Memory B cell (primary cell): ENCODE measurements at regions not wholly inside any gene's neighbourhood (a gene's known extent, or its start where the extent isn't known, plus 50 kb on each side); places are given as distances from the start of the nearest gene placed in this dataset.
"Not testable (repeated sequence)": the region's sequence is repeated elsewhere in the genome, so short reads cannot be mapped to it uniquely, and the experiment has no call there.

Source experiments
- ATAC-seq: fragments of 150-1000 bp; cut with Tn5 transposase; 2 replicates; pipeline ENCODE4 v1.10.0; 2021; ENCODE audit warnings: low read depth, mild to moderate bottlenecking, moderate library complexity
- DNase-seq, 2 donors: peaks; one replicate each; pipeline ENCODE4 v3.0.0; 2022; ENCODE audit warnings: low spot score in 2 of 2
- H3K27ac Mint-ChIP-seq: one replicate; pipeline ENCODE4 v1.8.0; 2022; ENCODE audit warnings: mild to moderate bottlenecking, moderate library complexity, mixed read lengths
- H3K27me3 Mint-ChIP-seq: one replicate; pipeline ENCODE4 v1.8.0; 2022; ENCODE audit warnings: mixed read lengths
- H3K36me3 Mint-ChIP-seq: one replicate; pipeline ENCODE4 v1.8.0; 2022; ENCODE audit warnings: mild to moderate bottlenecking, mixed read lengths
- H3K4me1 Mint-ChIP-seq: one replicate; pipeline ENCODE4 v1.8.0; 2022; ENCODE audit warnings: mixed read lengths
- H3K4me3 Mint-ChIP-seq: one replicate; pipeline ENCODE4 v1.8.0; 2022; ENCODE audit warnings: mild to moderate bottlenecking, moderate library complexity, mixed read lengths
- H3K9me3 Mint-ChIP-seq: one replicate; pipeline ENCODE4 v1.8.0; 2022; ENCODE audit warnings: mixed read lengths

- ATAC-seq (no peak), DNase-seq (no peak)
- Mint-ChIP-seq H3K4me1 (no peaks in the 10 kb centered on the region), H3K27ac (no peak overlapping the region), H3K36me3 (no peaks in the 10 kb centered on the region), H3K27me3 (no peaks in the 10 kb centered on the region), H3K9me3 (peaks cover 4% of the 10 kb centered on the region), H3K4me3 (no peak overlapping the region)
Observed at GRCh38 chr5:162657076-162657475, 589.5 kb downstream of the GABRG2 start.

- ATAC-seq (no peak), DNase-seq (no peak)
- H3K4me3 Mint-ChIP-seq: no peak overlapping the region
- no peak overlapping the region for H3K27ac Mint-ChIP-seq
- peaks cover 2% of the 10 kb centered on the region for H3K9me3 Mint-ChIP-seq
- no peaks in the 10 kb centered on the region for H3K27me3 Mint-ChIP-seq
- H3K36me3 Mint-ChIP-seq: no peaks in the 10 kb centered on the region
- H3K4me1 Mint-ChIP-seq: no peaks in the 10 kb centered on the region
Observed at GRCh38 chr5:162664846-162665245, 597.3 kb downstream of the GABRG2 start.

- no peak for ATAC-seq
- Mint-ChIP-seq H3K27ac (no peak overlapping the region), H3K4me1 (no peaks in the 10 kb centered on the region), H3K36me3 (no peaks in the 10 kb centered on the region), H3K9me3 (no peaks in the 10 kb centered on the region), H3K27me3 (no peaks in the 10 kb centered on the region), H3K4me3 (no peak overlapping the region)
- no peak for DNase-seq
Observed at GRCh38 chr5:162668926-162669325, 601.4 kb downstream of the GABRG2 start.

DNA sequence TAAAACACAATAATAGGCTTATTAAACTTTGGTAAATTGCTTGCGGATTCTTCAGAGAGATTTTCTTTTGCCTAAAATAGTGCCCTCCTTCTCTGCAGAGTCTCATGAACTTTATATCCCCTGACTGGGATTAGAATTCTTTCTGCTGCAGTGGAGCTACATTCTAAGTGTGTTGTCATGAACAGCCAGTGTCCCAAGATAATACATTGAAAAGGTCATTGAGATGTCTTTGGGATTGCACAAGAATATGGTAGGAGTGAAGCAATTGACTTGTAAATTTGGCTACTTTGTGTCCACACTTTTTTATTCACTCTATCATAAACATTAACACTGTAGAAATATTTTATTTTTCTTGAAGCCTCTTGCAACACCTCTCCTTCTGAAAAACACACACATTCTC is 604.5 kb downstream of the GABRG2 start:
- Mint-ChIP-seq H3K27ac (no peak overlapping the region), H3K27me3 (no peaks in the 10 kb centered on the region), H3K36me3 (no peaks in the 10 kb centered on the region), H3K9me3 (peaks cover 3% of the 10 kb centered on the region), H3K4me3 (no peak overlapping the region), H3K4me1 (no peaks in the 10 kb centered on the region)
- no peak for ATAC-seq
- no peak for DNase-seq

- no peak for DNase-seq
- H3K27me3 Mint-ChIP-seq: no peaks in the 10 kb centered on the region
- peaks cover 7% of the 10 kb centered on the region for H3K9me3 Mint-ChIP-seq
- H3K27ac Mint-ChIP-seq: no peak overlapping the region
- H3K4me1 Mint-ChIP-seq: no peaks in the 10 kb centered on the region
- no peak for ATAC-seq
- no peak overlapping the region for H3K4me3 Mint-ChIP-seq
- H3K36me3 Mint-ChIP-seq: no peaks in the 10 kb centered on the region
Observed at GRCh38 chr5:162683284-162683683, 615.7 kb downstream of the GABRG2 start.

DNA sequence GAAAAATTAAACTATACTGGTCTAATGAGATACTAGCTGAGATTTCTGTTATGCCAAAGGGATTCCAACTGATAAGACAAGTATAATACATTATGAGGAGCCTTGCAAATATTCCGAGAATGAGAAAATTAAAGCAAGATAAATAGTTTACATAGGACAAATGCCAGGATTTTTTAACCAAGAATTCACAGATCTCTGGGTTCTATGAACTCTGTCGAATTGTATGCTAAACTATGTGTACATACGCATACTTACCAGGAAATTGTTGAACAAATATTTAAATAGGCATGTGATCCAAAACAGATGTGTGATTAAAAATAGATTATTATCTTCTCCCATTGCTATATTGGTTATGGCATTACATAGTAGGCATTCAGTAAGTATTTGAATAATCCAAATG is 616.6 kb downstream of the GABRG2 start:
- Mint-ChIP-seq H3K27ac (no peak overlapping the region), H3K9me3 (peaks cover 8% of the 10 kb centered on the region), H3K27me3 (no peaks in the 10 kb centered on the region), H3K4me1 (no peaks in the 10 kb centered on the region), H3K4me3 (no peak overlapping the region), H3K36me3 (no peaks in the 10 kb centered on the region)
- DNase-seq: no peak
- no peak for ATAC-seq

GRCh38 chr5:162685302-162685701 is 617.7 kb downstream of the GABRG2 start:
- no peak for ATAC-seq
- H3K9me3 Mint-ChIP-seq: peaks cover 8% of the 10 kb centered on the region
- no peak for DNase-seq
- no peaks in the 10 kb centered on the region for H3K36me3 Mint-ChIP-seq
- H3K4me3 Mint-ChIP-seq: no peak overlapping the region
- H3K27ac Mint-ChIP-seq: no peak overlapping the region
- no peaks in the 10 kb centered on the region for H3K27me3 Mint-ChIP-seq
- no peaks in the 10 kb centered on the region for H3K4me1 Mint-ChIP-seq

DNA sequence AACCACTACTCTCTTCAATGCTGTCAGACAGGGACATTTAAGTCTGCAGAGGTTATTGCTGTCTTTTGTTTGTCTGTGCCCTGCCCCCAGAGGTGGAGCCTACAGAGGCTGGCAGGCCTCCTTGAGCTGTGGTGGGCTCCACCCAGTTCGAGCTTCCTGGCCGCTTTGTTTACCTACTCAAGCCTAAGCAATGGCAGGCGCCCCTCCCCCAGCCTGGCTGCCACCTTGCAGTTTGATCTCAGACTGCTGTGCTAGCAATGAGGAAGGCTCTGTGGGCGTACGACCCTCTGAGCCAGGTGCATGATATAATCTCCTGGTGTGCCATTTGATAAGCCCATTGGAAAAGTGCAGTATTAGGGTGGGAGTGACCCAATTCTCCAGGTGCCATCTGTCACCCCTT is 628.7 kb downstream of the GABRG2 start:
- DNase-seq, H3K9me3 Mint-ChIP-seq, H3K4me1 Mint-ChIP-seq, H3K36me3 Mint-ChIP-seq, H3K4me3 Mint-ChIP-seq, H3K27me3 Mint-ChIP-seq, H3K27ac Mint-ChIP-seq, ATAC-seq: not testable (repeated sequence)

DNA sequence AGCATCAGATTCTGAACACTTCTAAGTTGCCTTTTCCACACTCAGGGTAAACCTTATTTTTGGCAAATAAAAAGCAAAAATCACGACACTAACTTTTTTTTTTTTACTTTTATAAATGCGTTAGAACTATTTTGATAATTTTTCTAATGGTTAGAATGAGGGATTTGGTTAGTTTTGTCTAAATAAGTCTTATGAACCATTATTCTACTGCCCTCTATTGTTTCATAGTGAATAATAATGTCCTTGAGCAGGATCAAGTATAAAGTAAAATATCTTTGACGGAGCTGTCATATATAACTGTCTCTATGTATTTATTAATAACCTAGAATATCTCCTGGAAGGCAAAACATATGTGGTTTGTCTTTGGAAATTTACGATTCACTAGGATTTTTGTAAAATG is 631.8 kb downstream of the GABRG2 start:
- no peaks in the 10 kb centered on the region for H3K27me3 Mint-ChIP-seq
- no peaks in the 10 kb centered on the region for H3K36me3 Mint-ChIP-seq
- peaks cover 6% of the 10 kb centered on the region for H3K9me3 Mint-ChIP-seq
- ATAC-seq (no peak), DNase-seq (no peak)
- H3K4me3 Mint-ChIP-seq: no peak overlapping the region
- no peaks in the 10 kb centered on the region for H3K4me1 Mint-ChIP-seq
- no peak overlapping the region for H3K27ac Mint-ChIP-seq

- peaks cover 4% of the 10 kb centered on the region for H3K9me3 Mint-ChIP-seq
- H3K36me3 Mint-ChIP-seq: no peaks in the 10 kb centered on the region
- ATAC-seq (no peak), DNase-seq (no peak)
- no peaks in the 10 kb centered on the region for H3K4me1 Mint-ChIP-seq
- no peak overlapping the region for H3K4me3 Mint-ChIP-seq
- H3K27ac Mint-ChIP-seq: no peak overlapping the region
- H3K27me3 Mint-ChIP-seq: no peaks in the 10 kb centered on the region
Observed at GRCh38 chr5:162703914-162704313, 636.3 kb downstream of the GABRG2 start.

DNA sequence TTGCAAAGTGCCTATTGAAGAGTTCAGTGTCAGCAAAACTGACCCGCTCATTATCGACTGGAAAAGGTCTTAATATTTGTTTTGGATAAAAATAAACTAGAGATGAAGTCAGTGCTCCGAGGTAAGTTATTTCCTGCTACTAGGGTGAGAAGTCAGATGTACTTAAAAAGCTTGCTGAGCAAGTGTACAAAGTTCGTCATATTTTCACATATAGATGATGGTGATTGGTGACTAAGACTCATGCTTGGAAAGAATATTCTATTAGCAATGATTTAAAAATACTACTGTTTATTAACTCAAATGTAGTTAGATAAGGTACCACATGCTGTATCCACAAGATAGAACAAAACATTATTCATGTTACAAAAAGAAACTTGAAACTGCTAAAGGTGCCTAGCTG is 643.7 kb downstream of the GABRG2 start:
- no peak for DNase-seq
- no peak for ATAC-seq
- no peak overlapping the region for H3K27ac Mint-ChIP-seq

DNA sequence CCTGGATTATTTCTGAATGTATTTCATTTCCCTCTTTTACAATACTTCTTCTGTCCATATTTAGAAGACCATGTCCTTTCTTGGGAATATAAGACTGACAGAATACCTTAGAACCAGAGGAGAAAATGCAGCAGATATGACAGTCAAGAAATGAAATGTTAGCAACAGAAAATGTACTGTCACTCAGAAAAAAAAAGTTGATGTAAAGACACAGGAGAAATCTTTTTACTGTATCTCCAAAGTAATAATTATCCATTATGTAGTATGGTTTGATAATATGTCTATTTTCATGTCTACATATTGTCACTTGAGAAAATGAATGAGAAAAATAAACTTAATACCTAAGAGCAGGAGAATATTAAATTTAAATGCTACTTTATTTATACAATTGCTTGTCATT is 652.1 kb downstream of the GABRG2 start:
- Mint-ChIP-seq H3K36me3 (no peaks in the 10 kb centered on the region), H3K4me1 (no peaks in the 10 kb centered on the region), H3K27ac (no peak overlapping the region), H3K4me3 (no peak overlapping the region), H3K27me3 (no peaks in the 10 kb centered on the region), H3K9me3 (peaks cover 9% of the 10 kb centered on the region)
- no peak for DNase-seq
- no peak for ATAC-seq

More for the DNA sequence above, 643.7 kb downstream of the GABRG2 start:
- Mint-ChIP-seq H3K4me3 (no peak overlapping the region), H3K36me3 (no peaks in the 10 kb centered on the region), H3K27me3 (no peaks in the 10 kb centered on the region), H3K9me3 (no peaks in the 10 kb centered on the region), H3K4me1 (no peaks in the 10 kb centered on the region)

GRCh38 chr5:162721125-162721524 is 653.6 kb downstream of the GABRG2 start:
- DNase-seq (no peak), ATAC-seq (no peak)
- H3K27ac Mint-ChIP-seq: no peak overlapping the region
- no peaks in the 10 kb centered on the region for H3K27me3 Mint-ChIP-seq
- H3K4me1 Mint-ChIP-seq: no peaks in the 10 kb centered on the region
- no peaks in the 10 kb centered on the region for H3K36me3 Mint-ChIP-seq
- H3K4me3 Mint-ChIP-seq: no peak overlapping the region
- peaks cover 11% of the 10 kb centered on the region for H3K9me3 Mint-ChIP-seq

DNA sequence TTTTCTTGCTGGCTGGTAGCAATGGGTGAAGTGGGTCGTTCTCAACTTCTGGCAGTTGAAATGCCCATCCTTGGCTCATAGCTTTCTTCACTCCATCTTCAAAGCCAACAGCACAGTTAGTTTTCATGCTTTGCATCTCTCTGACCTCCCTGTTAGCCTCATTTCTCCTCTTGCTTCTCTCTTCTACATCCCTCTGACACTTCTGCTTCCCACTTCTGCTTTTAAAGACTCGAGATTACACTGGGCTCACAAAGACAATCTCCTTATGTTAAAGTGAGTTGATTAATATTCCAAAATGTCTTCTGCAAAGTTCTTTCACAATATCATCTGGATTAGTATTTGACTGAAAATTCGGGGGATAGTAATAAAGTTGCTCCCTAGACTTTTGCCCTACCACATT is 684.8 kb upstream of the CCNG1 start:
- no peak overlapping the region for H3K27ac Mint-ChIP-seq
- no peaks in the 10 kb centered on the region for H3K4me1 Mint-ChIP-seq
- H3K9me3 Mint-ChIP-seq: peaks cover 5% of the 10 kb centered on the region
- no peaks in the 10 kb centered on the region for H3K36me3 Mint-ChIP-seq
- DNase-seq (no peak), ATAC-seq (no peak)
- H3K27me3 Mint-ChIP-seq: no peaks in the 10 kb centered on the region
- no peak overlapping the region for H3K4me3 Mint-ChIP-seq

DNA sequence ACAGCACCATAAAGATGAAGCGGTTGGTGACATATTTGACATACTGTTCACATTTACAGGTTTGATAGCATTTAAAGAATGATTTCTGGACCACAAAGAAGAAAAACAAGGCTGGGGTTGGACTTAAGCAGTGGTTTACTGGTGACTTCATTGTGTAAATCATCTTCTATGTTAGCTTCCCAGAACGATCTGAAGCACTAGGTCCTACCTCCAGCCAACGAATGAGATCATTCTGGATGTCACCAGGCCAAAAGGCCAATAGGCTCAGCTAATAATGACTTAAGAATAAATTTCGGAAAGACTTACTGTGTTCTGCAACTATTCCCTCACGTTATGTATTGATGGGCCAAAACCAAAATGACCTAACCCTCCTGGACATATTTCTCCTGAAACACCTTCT is 675.3 kb upstream of the CCNG1 start:
- ATAC-seq (no peak), DNase-seq (no peak)
- Mint-ChIP-seq H3K27ac (no peak overlapping the region), H3K9me3 (no peaks in the 10 kb centered on the region), H3K27me3 (no peaks in the 10 kb centered on the region), H3K36me3 (no peaks in the 10 kb centered on the region), H3K4me3 (no peak overlapping the region), H3K4me1 (no peaks in the 10 kb centered on the region)

DNA sequence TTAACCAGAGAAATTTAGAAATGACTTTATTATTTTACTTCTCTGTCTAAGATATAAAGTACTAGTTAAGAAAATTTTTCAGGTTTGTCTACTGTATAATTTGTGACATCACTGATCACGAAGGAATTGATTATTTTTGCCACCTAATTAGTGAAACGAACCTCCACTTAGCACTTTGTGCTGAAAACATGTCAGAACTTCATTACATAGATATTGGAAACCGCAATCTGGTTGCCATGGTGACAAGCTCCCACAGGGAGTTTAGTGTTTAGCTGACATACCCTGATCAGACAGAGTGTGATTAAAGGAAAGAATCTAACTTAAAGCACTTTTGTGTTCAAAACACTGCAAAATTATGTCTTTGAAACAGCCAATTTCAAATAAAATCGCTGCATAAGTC is 668.4 kb upstream of the CCNG1 start:
- no peaks in the 10 kb centered on the region for H3K27me3 Mint-ChIP-seq
- no peak overlapping the region for H3K4me3 Mint-ChIP-seq
- H3K36me3 Mint-ChIP-seq: no peaks in the 10 kb centered on the region
- H3K9me3 Mint-ChIP-seq: no peaks in the 10 kb centered on the region
- no peak for ATAC-seq
- H3K27ac Mint-ChIP-seq: no peak overlapping the region
- no peaks in the 10 kb centered on the region for H3K4me1 Mint-ChIP-seq
- no peak for DNase-seq
